HG02678 (cell line): ENCODE measurements at regions not wholly inside any gene's neighbourhood (a gene's known extent, or its start where the extent isn't known, plus 50 kb on each side); places are given as distances from the start of the nearest gene placed in this dataset.
"Not testable (repeated sequence)": the region's sequence is repeated elsewhere in the genome, so short reads cannot be mapped to it uniquely, and the experiment has no call there.

Experiments
- ATAC-seq: cut with Tn5 transposase; IDR thresholded peaks from one replicate; pipeline ENCODE4 v1.9.1; 2021; ENCODE audit warnings: mild to moderate bottlenecking, moderate library complexity; ENCODE audit not compliant: unreplicated experiment

- ATAC-seq = no peak
Measured at GRCh38 chr3:152621006-152621868, 213.7 kb upstream of the P2RY1 start.

GRCh38 chr3:152621967-152622810 lies 212.7 kb upstream of the P2RY1 start:
- no peak for ATAC-seq

GRCh38 chr3:152622811-152623167 lies 212.1 kb upstream of the P2RY1 start:
- ATAC-seq = no peak

GRCh38 chr3:152623286-152623911 lies 211.5 kb upstream of the P2RY1 start:
- no peak for ATAC-seq

DNA sequence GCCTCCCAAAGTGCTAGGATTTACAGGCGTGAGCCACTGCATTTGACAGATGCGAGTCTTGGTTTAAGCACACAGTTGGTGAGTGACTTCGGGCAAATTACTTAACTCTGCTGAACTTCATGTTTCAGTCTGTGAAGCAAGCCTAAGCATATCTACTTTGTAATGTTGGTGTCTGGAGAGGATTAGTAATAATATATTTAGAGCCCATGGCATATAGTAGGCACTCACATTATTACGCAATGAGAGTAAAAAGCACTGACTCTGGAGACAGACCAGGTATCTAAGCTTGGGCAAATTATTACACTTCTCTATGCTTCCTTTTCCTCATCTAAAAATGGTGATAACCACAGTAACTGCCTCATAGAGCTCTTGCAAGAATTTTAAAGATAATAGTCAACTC lies 208.7 kb upstream of the P2RY1 start:
- no peak for ATAC-seq

- ATAC-seq = no peak
Measured at GRCh38 chr3:152628496-152628895, 206.4 kb upstream of the P2RY1 start.

- ATAC-seq = no peak
Measured at GRCh38 chr3:152629363-152630122, 205.4 kb upstream of the P2RY1 start.

DNA sequence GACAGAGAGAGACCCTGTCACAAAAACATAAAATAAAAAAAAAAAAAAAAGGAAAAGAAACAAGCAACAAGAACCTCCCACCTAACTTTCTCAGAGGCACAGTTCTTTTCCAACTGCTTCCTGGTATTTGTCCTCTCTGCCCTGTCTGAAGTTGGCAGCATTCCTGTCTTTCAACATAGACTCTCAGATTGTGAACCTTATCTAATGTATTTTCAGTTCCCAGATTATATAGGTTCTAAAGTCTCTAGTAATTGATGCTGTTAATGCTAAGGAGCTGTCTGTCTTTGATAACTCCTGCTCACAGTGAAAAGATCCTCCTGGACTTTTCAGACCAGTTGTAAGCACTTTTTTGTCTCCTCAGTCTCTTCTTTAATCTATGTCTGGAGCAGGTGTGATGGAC lies 199.5 kb upstream of the P2RY1 start:
- ATAC-seq = no peak

GRCh38 chr3:152636651-152637050 lies 198.3 kb upstream of the P2RY1 start:
- ATAC-seq = no peak

- no peak for ATAC-seq
Measured at GRCh38 chr3:152638214-152638613, 196.7 kb upstream of the P2RY1 start.

DNA sequence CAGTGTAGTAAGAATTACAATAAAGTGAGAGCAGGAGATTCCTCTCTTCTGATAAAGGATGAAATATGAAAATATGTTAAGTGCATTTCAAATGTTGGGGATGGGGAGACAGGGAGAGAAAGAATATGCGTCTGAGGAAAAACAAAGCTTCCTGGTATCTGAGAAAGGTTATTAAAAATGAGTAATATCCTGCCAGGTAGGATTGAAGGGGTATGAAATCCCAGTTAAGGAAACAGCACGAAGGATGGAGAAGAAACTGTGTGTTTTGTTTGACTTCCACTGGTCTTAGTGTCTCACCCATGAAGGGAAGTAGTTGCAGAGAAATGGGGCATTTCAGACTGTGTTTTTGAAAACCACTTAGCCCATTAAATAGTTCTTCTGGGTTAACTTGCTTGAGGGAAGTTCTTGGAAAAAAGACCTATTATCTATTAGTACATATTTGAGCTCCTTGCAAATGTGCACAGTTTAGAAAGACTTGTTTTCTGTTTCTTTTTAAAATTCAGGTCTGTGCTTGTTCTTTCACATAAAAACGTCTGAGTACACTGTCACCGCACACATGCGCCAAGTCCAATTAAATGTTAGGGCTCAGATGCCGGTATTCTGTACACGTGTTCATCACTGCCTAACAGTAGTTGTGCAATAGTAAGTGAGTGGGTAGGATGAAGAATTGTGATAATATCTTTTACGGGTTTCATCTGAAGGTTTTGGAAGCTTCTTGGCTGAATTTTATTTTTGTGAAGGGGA lies 196.1 kb upstream of the P2RY1 start:
- ATAC-seq = no peak

- ATAC-seq = no peak
Measured at GRCh38 chr3:152641198-152641597, 193.7 kb upstream of the P2RY1 start.

GRCh38 chr3:152642658-152643057 lies 192.3 kb upstream of the P2RY1 start:
- no peak for ATAC-seq

- no peak for ATAC-seq
Measured at GRCh38 chr3:152644478-152644877, 190.5 kb upstream of the P2RY1 start.

DNA sequence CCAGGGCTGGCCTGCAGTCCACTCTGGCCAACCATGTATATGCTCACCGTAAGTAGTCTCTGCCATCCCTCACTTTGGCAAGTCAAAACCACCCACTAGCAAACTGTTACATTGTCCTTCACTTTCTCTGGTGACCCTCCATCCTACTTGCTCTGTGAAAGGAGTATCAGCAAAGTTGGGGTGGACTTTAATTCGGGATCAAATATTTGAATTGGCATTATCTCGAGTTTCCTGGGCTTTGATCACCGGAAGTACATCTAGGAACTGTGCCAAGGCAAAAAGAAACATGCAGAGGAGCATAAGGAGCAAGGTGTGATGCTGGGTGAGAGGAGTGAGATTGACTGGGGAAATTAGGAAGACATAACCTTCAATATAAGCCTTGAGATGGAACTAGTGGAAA lies 188.9 kb upstream of the P2RY1 start:
- ATAC-seq = no peak

DNA sequence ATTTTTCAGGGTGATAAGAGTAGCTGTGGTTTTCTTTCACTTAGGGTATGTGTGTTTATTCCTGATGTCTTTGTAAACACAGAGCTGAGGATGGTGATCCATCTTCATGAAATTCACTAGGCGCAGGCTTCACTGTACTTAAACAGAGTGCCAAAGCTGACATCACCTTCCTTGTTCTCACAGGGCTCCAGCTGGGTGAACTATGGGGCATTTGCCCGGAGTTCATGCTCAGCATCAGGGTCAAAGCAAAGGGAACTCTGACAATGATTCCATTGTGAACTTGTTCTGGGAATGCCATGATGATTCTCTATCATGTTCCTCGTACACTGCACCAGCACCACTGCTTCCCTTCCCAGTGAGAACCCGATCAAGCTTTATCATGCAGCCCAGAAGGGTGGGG lies 184.8 kb upstream of the P2RY1 start:
- ATAC-seq = no peak

- not testable (repeated sequence) for ATAC-seq
Measured at GRCh38 chr3:152650923-152651322, 184.0 kb upstream of the P2RY1 start.

GRCh38 chr3:152656214-152656971 lies 178.5 kb upstream of the P2RY1 start:
- ATAC-seq = no peak

GRCh38 chr3:152656972-152657355 lies 178.0 kb upstream of the P2RY1 start:
- ATAC-seq = no peak
